ENCODE measurements at regions not wholly inside any gene's neighbourhood (a gene's known extent, or its start where the extent isn't known, plus 50 kb on each side); places are given as distances from the start of the nearest gene placed in this dataset.

- TF ChIP-seq CTCF (IDR thresholded peaks at IDR 0.05; ENCODE audit: low read depth, low read length) (no peak), EZH2phosphoT487 (IDR thresholded peaks at IDR 0.05; ENCODE audit: low read depth) (no peak)
These were observed 69.0 kb downstream of the SEPTIN7 start for GRCh38 chr7:35869810-35870209.
